Activated B cell treated with CpG ODN at 0.5 μM for 24 hours (primary cell): ENCODE measurements at regions not wholly inside any gene's neighbourhood (a gene's known extent, or its start where the extent isn't known, plus 50 kb on each side); places are given as distances from the start of the nearest gene placed in this dataset.

Experiments used
- ATAC-seq: fragments of 200-7000 bp; cut with Tn5 transposase; one replicate; pipeline ENCODE4 v1.10.0; 2021; ENCODE audit warnings: low read depth, mild to moderate bottlenecking, moderate library complexity
- CTCF ChIA-PET: fragments of 350-600 bp; sonication (Branson Sonifier 250); formaldehyde crosslinking; loops from one replicate; lab custom pipeline; 2021; ENCODE audit warnings: antibody characterized with exemption; lab: Charles Lee
- POLR2A ChIA-PET: fragments of 350-600 bp; sonication (Branson Sonifier 250); formaldehyde crosslinking; loops from one replicate; lab custom pipeline; 2021; ENCODE audit warnings: antibody characterized with exemption; lab: Charles Lee
- DNase-seq: peaks from one replicate; pipeline ENCODE4 v3.0.0; 2022
- H3K27ac Mint-ChIP-seq: one replicate; pipeline ENCODE4 v1.8.0; 2020; ENCODE audit warnings: mixed read lengths
- H3K27me3 Mint-ChIP-seq: one replicate; pipeline ENCODE4 v1.8.0; 2021; ENCODE audit warnings: mixed read lengths
- H3K36me3 Mint-ChIP-seq: one replicate; pipeline ENCODE4 v1.8.0; 2021; ENCODE audit warnings: low read depth, mixed read lengths
- H3K4me1 Mint-ChIP-seq: one replicate; pipeline ENCODE4 v1.8.0; 2021; ENCODE audit warnings: mixed read lengths
- H3K4me3 Mint-ChIP-seq: one replicate; pipeline ENCODE4 v1.8.0; 2020; ENCODE audit warnings: mild to moderate bottlenecking, mixed read lengths
- H3K9me3 Mint-ChIP-seq: one replicate; pipeline ENCODE4 v1.8.0; 2020; ENCODE audit warnings: mixed read lengths
- intact Hi-C: fragments of 100-400 bp; cut with micrococcal nuclease; formaldehyde crosslinking; loops from one replicate; pipeline ENCODE4 v1.15.1; 2024
- TF ChIP-seq, protein P1 (sequence below): fragments of 200-600 bp; IDR thresholded peaks from one replicate; pipeline ENCODE4 v1.8.0; 2022; ENCODE audit warnings: antibody characterized with exemption, mild to moderate bottlenecking

DNA sequence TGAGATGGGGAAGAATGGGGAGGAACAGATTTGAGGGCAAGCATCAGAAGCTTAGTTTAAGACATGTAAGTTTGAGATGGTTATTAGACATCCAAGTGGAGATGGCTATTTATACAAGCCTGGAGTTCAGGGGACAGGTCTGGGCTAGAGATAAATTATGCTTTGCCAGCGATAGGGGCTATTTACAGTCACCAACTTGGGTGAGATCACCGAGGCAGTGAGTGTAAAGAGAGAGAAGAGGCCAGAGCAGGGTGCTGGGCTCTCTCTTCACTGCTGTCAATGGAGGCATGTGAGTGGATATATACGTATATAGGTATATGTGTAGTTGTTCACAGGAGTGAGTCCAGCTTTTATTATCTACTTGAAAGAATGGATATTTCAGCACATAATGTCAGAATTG is 81.0 kb downstream of the QPCT start:
- Mint-ChIP-seq H3K9me3 (peaks cover 8% of the 10 kb centered on the region), H3K4me1 (no peaks in the 10 kb centered on the region), H3K27me3 (no peaks in the 10 kb centered on the region), H3K27ac (no peak overlapping the region), H3K36me3 (no peaks in the 10 kb centered on the region), H3K4me3 (no peak overlapping the region)
- ATAC-seq (no peak), DNase-seq (no peak)
- TF ChIP-seq, protein P1, sequence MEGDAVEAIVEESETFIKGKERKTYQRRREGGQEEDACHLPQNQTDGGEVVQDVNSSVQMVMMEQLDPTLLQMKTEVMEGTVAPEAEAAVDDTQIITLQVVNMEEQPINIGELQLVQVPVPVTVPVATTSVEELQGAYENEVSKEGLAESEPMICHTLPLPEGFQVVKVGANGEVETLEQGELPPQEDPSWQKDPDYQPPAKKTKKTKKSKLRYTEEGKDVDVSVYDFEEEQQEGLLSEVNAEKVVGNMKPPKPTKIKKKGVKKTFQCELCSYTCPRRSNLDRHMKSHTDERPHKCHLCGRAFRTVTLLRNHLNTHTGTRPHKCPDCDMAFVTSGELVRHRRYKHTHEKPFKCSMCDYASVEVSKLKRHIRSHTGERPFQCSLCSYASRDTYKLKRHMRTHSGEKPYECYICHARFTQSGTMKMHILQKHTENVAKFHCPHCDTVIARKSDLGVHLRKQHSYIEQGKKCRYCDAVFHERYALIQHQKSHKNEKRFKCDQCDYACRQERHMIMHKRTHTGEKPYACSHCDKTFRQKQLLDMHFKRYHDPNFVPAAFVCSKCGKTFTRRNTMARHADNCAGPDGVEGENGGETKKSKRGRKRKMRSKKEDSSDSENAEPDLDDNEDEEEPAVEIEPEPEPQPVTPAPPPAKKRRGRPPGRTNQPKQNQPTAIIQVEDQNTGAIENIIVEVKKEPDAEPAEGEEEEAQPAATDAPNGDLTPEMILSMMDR, result no peak
- intact Hi-C loops, result no loop called here
- CTCF ChIA-PET, result interaction anchor here (1.4 kb wide), 1 partner anchor 11 kb away, joined by 7 read pairs; no protein-coding TSS in a partner anchor
- POLR2A ChIA-PET, result no interaction called here

DNA sequence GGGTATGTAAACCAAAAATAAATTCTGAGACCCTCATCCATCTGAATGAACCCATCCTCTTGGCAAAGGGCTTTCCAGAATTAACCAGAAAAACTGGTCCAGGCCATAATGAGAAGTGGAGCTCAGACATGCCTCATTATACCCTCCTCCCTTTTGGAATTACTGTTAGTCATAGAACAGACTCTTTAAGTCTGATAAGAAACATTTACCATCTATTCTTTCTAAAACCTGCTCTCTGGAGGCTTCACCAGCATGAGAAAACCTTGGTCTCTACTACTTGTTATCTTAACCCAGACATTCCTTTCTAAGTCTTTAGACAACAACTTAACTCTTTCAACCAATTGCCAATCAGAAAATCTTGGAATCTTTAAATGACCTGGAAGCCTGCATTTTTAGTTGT is 82.8 kb downstream of the QPCT start:
- no peaks in the 10 kb centered on the region for H3K4me1 Mint-ChIP-seq
- intact Hi-C loops, result no loop called here
- H3K36me3 Mint-ChIP-seq, result no peaks in the 10 kb centered on the region
- ChIA-PET POLR2A (interaction anchor here (0.7 kb wide), 1 partner anchor 183 kb away, joined by 4 read pairs; no protein-coding TSS in a partner anchor), CTCF (interaction anchor here (1.1 kb wide), 1 partner anchor 11 kb away, joined by 3 read pairs; no protein-coding TSS in a partner anchor)
- no peak for DNase-seq
- no peak overlapping the region for H3K27ac Mint-ChIP-seq
- peaks cover 4% of the 10 kb centered on the region for H3K27me3 Mint-ChIP-seq
- ATAC-seq, result no peak
- peaks cover 11% of the 10 kb centered on the region for H3K9me3 Mint-ChIP-seq
- H3K4me3 Mint-ChIP-seq, result no peak overlapping the region
- TF ChIP-seq, protein P1, result no peak

DNA sequence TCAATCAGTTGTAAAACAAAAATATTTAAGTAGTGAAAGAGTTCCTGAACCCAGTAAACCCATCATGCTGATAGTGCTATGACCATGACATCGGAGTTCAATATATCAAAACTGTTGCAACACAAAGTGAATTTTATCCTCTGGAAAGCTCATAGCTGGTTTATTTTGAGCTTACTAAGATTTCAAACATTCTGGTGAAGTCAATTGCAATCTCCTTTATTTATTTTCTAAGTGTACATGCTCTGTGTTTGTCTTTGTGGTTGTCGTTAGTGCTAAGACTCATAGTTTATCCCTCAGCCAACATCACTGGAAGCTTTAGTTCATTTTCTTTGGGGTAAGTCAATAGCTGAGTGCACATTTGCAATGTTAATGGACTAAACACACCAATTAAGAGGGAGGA is 91.9 kb downstream of the QPCT start:
- no peaks in the 10 kb centered on the region for H3K9me3 Mint-ChIP-seq
- no peak overlapping the region for H3K27ac Mint-ChIP-seq
- no peak overlapping the region for H3K4me3 Mint-ChIP-seq
- intact Hi-C loops, result no loop called here
- H3K4me1 Mint-ChIP-seq, result no peaks in the 10 kb centered on the region
- no peaks in the 10 kb centered on the region for H3K36me3 Mint-ChIP-seq
- ChIA-PET POLR2A (no interaction called here), CTCF (interaction anchor here (1.3 kb wide), 1 partner anchor 21 kb away, joined by 4 read pairs; no protein-coding TSS in a partner anchor)
- ATAC-seq, result no peak
- H3K27me3 Mint-ChIP-seq, result peaks cover 24% of the 10 kb centered on the region
- no peak for DNase-seq
- TF ChIP-seq, protein P1, result no peak

GRCh38 chr2:37439131-37439642 is 94.8 kb downstream of the QPCT start:
- DNase-seq, result no peak
- intact Hi-C loops, result no loop called here
- no peak overlapping the region for H3K4me3 Mint-ChIP-seq
- H3K4me1 Mint-ChIP-seq, result no peaks in the 10 kb centered on the region
- peaks cover 3% of the 10 kb centered on the region for H3K9me3 Mint-ChIP-seq
- H3K27me3 Mint-ChIP-seq, result peaks cover 25% of the 10 kb centered on the region
- TF ChIP-seq, protein P1, result no peak
- H3K27ac Mint-ChIP-seq, result no peak overlapping the region
- H3K36me3 Mint-ChIP-seq, result no peaks in the 10 kb centered on the region
- CTCF ChIA-PET, result no interaction called here
- POLR2A ChIA-PET, result no interaction called here
- ATAC-seq, result no peak

- intact Hi-C loops, result no loop called here
- ChIA-PET POLR2A (no interaction called here), CTCF (no interaction called here)
- Mint-ChIP-seq H3K4me3 (no peak overlapping the region), H3K27me3 (peaks cover 18% of the 10 kb centered on the region), H3K9me3 (peaks cover 3% of the 10 kb centered on the region), H3K27ac (no peak overlapping the region), H3K4me1 (no peaks in the 10 kb centered on the region), H3K36me3 (no peaks in the 10 kb centered on the region)
- TF ChIP-seq, protein P1, result no peak
- no peak for ATAC-seq
- no peak for DNase-seq
Observed at GRCh38 chr2:37441055-37441454, 96.6 kb downstream of the QPCT start.
